IPS-20b (cell line): ENCODE measurements at regions not wholly inside any gene's neighbourhood (a gene's known extent, or its start where the extent isn't known, plus 50 kb on each side); places are given as distances from the start of the nearest gene placed in this dataset.
"Not testable (repeated sequence)": the region's sequence is repeated elsewhere in the genome, so short reads cannot be mapped to it uniquely, and the experiment has no call there.

Experiments used
- H3K27ac ChIP-seq: one replicate; pipeline ENCODE4 v1.5.1; 2013; ENCODE audit warnings: low read length
- H3K27me3 ChIP-seq: 2 replicates; pipeline ENCODE4 v1.6.1; 2013; ENCODE audit warnings: mild to moderate bottlenecking, low read length, inconsistent platforms; ENCODE audit not compliant: insufficient read depth
- H3K36me3 ChIP-seq: 2 replicates; pipeline ENCODE4 v1.6.1; 2013; ENCODE audit warnings: low read depth, mild to moderate bottlenecking, inconsistent platforms, low read length, moderate library complexity; ENCODE audit not compliant: insufficient read depth
- H3K4me1 ChIP-seq: 2 replicates; pipeline ENCODE4 v1.6.1; 2013; ENCODE audit warnings: mild to moderate bottlenecking, control low read depth, inconsistent platforms, low read length, moderate library complexity; ENCODE audit not compliant: insufficient read depth
- H3K4me3 ChIP-seq: 2 replicates; pipeline ENCODE4 v1.5.1; 2013; ENCODE audit warnings: mild to moderate bottlenecking, low read length, inconsistent platforms
- H3K9ac ChIP-seq: 2 replicates; pipeline ENCODE4 v1.6.1; 2013; ENCODE audit warnings: low read depth, mild to moderate bottlenecking, inconsistent platforms, low read length, moderate library complexity
- H3K9me3 ChIP-seq: 2 replicates; pipeline ENCODE4 v1.6.1; 2013; ENCODE audit warnings: mild to moderate bottlenecking, low read depth, low read length, inconsistent platforms; ENCODE audit not compliant: insufficient read depth

DNA sequence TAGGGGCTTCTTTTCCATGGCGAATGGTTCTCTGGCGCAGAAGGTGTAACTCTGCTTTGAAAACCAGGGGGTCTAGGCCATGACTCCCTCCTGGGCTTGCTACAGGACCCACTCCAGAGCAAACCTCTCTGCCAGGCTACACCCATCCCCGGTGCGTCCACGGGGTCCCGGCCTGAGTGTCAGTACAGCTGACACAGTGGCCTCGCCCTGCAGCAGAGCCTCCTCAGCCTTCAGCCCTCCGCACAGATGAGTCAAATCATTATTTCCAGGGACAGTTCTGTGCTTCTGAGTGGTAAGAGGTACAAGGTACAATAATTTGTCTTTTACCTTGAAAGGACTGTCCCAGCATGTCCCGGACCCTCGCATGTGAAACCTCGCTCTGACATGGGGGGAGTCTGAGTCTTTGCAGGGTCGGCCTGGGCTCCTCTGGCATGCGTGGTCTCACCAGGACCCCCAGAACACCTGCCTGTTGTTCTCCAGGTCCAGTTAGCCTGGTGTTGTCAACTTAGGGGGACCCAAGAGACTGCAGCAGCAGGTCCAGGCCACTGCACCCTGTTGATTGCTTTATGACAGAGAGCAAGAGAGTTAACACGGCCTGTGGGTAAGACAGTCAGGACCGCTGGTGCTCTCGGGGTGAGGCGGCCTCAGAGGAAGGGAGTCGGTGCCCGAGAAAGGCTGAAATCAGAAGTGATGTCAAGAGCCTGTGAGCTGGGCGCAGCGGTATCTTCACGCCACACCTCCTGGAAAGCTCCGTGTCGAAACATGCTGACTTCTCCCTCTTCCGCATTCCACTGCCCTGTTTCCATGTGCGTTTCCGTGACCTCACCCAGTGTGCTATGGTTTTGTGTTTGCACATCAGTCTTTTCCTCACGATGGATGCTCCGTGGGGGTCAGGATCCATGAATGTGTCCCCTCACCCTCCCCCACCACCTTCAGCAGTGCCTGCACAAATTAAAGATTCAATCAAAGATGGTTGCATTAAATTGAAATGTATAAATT lies 340.1 kb downstream of the EIPR1 start:
- no peaks in the 10 kb centered on the region for H3K9me3 ChIP-seq
- H3K36me3 ChIP-seq, result no peaks in the 10 kb centered on the region
- H3K4me1 ChIP-seq, result no peaks in the 10 kb centered on the region
- H3K27me3 ChIP-seq, result no peaks in the 10 kb centered on the region
- H3K4me3 ChIP-seq, result no peak overlapping the region
- no peak overlapping the region for H3K27ac ChIP-seq
- no peak overlapping the region for H3K9ac ChIP-seq

DNA sequence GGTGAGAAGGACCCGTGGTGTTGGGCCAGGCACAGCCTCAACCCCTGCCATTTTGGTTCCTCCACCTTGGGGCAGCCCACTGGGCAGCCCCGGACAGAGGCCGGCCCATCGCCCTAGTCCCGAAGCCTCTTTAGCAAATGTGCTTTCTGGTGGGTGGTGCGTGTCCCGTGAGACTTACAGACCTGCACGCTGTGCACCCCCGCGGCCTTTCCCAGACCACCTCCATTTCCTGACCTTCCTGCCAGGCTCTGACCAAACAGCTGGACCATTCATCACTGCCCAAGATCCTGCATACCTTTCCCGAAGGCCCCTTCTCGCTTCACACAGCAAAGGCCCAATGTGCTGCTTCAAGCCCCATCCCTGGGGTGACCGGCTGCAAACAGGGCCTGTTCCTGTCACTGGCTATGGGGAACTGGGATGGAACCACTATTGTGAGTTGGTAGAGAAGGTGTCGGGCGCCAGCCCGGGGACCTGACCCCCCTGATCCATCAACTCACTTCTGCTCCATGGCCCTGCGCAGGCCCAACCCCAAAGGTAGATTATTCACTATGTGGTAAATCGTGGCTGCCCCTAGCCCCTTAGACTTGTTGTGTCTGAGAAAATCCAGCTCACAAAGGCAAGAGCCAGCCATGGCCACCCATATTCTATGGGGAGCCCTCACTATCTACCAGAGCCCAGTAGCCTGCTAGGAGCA lies 341.0 kb downstream of the EIPR1 start:
- H3K36me3 ChIP-seq, result no peaks in the 10 kb centered on the region
- no peak overlapping the region for H3K9ac ChIP-seq
- H3K27me3 ChIP-seq, result no peaks in the 10 kb centered on the region
- H3K27ac ChIP-seq, result no peak overlapping the region
- no peaks in the 10 kb centered on the region for H3K4me1 ChIP-seq
- H3K4me3 ChIP-seq, result no peak overlapping the region
- H3K9me3 ChIP-seq, result no peaks in the 10 kb centered on the region

DNA sequence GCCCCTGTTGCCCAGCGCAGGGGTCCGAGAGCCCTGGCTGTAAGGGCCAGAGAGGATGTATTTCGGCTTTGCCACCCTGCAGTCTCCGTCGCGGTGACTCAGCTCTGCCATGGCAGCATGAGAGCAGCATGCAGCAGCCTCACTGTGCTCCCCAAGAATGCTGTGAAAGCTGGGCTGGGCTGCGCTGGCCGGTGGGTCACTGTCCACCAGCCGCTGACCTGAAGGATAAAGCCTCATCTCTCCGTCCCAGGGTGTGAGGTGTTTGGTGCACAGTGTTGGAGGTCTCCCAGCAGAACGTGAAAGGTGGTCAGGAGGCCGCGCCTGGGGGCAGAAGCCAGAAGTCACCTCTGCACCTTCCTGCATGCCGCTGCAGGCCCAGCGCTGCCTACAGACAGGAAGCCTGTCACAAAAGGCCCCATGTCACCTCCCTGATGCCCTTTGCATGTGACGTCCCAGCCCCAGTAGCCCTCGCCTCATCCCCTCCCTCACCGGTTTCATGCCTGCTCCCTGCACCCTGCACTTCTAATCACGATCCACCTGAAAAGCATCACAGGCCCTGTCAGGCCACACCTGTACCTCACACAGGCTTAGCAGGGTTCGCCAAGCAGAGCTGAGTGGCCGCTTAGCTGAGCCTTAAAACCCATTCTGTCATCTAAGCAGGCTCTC lies 342.1 kb downstream of the EIPR1 start:
- no peaks in the 10 kb centered on the region for H3K36me3 ChIP-seq
- H3K9me3 ChIP-seq, result no peaks in the 10 kb centered on the region
- H3K9ac ChIP-seq, result no peak overlapping the region
- H3K27ac ChIP-seq, result no peak overlapping the region
- no peaks in the 10 kb centered on the region for H3K27me3 ChIP-seq
- no peaks in the 10 kb centered on the region for H3K4me1 ChIP-seq
- H3K4me3 ChIP-seq, result no peak overlapping the region

DNA sequence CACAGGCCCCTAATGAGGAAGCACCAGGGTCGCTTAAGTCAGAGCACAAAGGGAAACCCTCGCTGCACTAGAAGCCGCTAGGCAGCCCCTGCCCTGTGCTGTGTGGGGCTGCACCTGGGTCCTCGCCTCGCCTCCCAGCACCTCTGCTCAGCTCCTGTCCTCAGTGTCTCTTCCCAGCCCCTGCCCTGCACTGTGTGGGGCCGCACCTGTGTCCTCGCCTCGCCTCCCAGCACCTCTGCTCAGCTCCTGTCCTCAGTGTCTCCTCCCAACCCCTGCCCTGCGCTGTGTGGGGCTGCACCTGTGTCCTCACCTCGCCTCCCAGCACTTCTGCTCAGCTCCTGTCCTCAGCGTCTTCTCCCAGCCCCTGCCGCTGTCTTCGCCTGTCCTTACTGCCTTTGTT lies 342.8 kb downstream of the EIPR1 start:
- Histone ChIP-seq H3K4me3 (no peak overlapping the region), H3K36me3 (no peaks in the 10 kb centered on the region), H3K4me1 (no peaks in the 10 kb centered on the region), H3K9ac (no peak overlapping the region), H3K27me3 (no peaks in the 10 kb centered on the region), H3K9me3 (no peaks in the 10 kb centered on the region), H3K27ac (no peak overlapping the region)

DNA sequence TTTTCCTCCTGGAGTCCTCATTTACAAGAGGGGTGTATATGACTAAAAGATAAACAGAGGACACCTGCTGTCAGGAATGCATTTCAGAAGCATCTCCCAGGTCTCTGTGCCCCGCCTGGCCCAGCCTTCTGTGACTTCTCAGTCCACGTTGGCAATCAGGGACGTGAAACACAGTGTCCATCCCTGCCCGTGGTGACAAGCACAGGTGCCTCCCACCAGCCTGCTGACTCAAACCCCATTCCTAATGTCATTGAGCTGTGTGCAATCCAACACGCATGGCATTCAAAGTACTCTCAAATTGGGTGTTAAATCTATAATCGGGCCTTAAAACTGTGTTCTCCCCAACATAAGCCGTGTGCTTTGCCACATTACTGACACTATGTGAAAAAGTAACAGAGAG lies 343.2 kb downstream of the EIPR1 start:
- no peak overlapping the region for H3K27ac ChIP-seq
- no peaks in the 10 kb centered on the region for H3K36me3 ChIP-seq
- no peaks in the 10 kb centered on the region for H3K27me3 ChIP-seq
- no peak overlapping the region for H3K4me3 ChIP-seq
- no peaks in the 10 kb centered on the region for H3K9me3 ChIP-seq
- no peak overlapping the region for H3K9ac ChIP-seq
- no peaks in the 10 kb centered on the region for H3K4me1 ChIP-seq

DNA sequence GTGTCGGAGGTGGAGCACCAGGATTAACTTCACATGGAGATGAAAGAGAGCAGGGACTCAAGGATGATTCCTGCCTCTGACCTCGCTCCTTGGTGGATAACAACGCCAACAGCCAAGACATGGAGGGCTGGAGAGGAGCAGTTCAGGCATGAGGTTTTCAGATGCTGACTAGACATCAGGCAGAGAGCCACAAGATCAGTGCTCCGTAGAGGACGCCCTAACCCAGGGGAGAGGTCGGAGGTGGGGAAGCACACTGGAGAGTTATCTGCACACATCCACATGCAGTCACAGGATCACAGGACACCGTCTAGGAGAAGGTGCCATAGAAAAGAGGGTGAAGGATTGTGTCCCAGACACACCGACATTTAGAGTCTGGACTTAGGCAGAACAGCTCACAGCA lies 344.3 kb downstream of the EIPR1 start:
- no peak overlapping the region for H3K27ac ChIP-seq
- H3K27me3 ChIP-seq, result no peaks in the 10 kb centered on the region
- H3K9me3 ChIP-seq, result no peaks in the 10 kb centered on the region
- H3K4me3 ChIP-seq, result no peak overlapping the region
- H3K9ac ChIP-seq, result no peak overlapping the region
- no peaks in the 10 kb centered on the region for H3K36me3 ChIP-seq
- H3K4me1 ChIP-seq, result no peaks in the 10 kb centered on the region

DNA sequence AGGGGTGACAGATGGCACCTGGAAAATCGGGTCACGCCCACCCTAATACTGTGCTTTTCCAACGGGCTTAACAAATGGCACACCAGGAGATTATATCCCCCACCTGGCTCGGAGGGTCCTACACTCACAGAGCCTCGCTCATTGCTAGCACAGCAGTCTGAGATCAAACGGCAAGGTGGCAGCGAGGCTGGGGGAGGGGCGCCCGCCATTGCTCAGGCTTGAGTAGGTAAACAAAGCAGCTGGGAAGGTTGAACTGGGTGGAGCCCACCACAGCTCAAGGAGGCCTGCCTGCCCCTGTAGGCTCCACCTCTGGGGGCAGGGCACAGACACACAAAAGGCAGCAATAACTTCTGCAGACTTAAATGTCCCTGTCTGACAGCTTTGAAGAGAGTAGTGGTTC lies 346.8 kb downstream of the EIPR1 start:
- H3K4me3 ChIP-seq, H3K9me3 ChIP-seq, H3K4me1 ChIP-seq, H3K27me3 ChIP-seq, H3K9ac ChIP-seq, H3K27ac ChIP-seq, H3K36me3 ChIP-seq: not testable (repeated sequence)

DNA sequence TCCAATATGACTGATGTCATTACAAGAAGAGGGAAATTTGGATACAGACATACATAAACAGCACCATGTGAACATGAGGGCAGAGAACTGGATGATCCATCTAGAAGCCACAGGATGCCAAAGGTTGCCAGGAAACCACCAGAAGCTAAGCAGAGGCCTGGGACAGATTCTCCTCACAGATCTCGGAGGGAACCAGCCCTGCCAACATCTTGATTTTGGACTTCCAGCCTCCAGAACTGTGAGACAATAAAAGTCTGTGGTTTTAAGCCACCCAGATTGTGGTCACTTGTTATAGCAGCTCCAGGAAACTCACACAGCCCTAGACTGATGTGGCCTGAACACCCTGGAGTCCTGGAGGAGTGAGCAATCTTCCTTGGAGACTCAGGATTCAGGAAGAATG lies 351.6 kb downstream of the EIPR1 start:
- no peak overlapping the region for H3K9ac ChIP-seq
- H3K9me3 ChIP-seq, result no peaks in the 10 kb centered on the region

DNA sequence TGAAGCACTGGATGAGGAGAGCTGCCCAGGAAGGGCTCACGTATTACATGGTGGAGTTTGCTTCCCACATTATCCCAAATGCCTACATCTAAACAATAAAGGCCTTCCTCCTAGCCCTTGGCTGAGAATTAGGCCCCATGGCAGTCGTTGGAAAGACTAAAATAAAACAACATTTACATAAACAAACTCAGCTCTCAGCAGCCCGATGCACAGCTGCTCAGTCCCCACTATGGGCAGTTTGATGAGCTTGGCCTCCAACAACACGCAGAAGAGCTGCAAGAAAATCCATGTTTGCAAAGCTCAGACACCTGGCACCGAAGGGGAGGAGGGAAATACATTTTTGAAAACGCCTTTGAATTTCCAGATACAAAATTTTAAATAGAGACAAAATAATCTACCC lies 352.4 kb downstream of the EIPR1 start:
- H3K9ac ChIP-seq, result no peak overlapping the region
- no peak overlapping the region for H3K27ac ChIP-seq
- no peaks in the 10 kb centered on the region for H3K36me3 ChIP-seq
- no peaks in the 10 kb centered on the region for H3K27me3 ChIP-seq
- no peaks in the 10 kb centered on the region for H3K9me3 ChIP-seq
- H3K4me1 ChIP-seq, result peaks cover 5% of the 10 kb centered on the region; the same call in 1 of the 2 replicates
- H3K4me3 ChIP-seq, result no peak overlapping the region

More for the DNA sequence above, 351.6 kb downstream of the EIPR1 start:
- Histone ChIP-seq H3K27me3 (no peaks in the 10 kb centered on the region), H3K4me3 (no peak overlapping the region), H3K36me3 (no peaks in the 10 kb centered on the region), H3K4me1 (peaks cover 5% of the 10 kb centered on the region; the same call in 1 of the 2 replicates), H3K27ac (no peak overlapping the region)

DNA sequence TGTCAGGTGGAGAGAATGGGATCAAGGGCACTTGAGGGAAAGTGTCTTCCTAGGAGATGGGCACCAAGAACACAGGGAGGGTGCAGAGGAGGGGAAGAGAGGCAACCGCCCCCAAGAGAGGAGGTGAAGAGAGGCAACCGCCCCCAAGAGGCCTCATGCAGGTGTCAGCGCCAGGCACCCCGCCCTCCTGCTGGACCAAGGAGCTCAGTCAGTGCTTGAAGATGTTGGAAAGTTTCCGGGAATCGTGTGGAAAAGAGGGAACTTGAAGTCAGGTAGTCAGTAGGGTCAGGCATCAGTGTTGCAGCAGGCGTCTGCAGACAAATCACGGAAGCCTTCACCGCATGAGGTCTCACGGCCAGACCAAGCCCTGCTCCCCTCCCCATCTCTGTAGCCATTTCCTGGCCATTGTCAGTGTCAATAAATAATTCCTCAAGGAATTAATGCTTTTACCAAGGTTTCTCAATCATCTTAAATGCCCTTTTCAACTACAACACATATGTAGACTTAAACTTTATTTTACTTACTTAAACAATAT lies 353.1 kb downstream of the EIPR1 start:
- H3K9ac ChIP-seq, result no peak overlapping the region
- no peak overlapping the region for H3K27ac ChIP-seq
- no peaks in the 10 kb centered on the region for H3K9me3 ChIP-seq
- no peaks in the 10 kb centered on the region for H3K36me3 ChIP-seq
- H3K27me3 ChIP-seq, result no peaks in the 10 kb centered on the region
- H3K4me1 ChIP-seq, result peaks cover 5% of the 10 kb centered on the region; the same call in 1 of the 2 replicates
- no peak overlapping the region for H3K4me3 ChIP-seq

DNA sequence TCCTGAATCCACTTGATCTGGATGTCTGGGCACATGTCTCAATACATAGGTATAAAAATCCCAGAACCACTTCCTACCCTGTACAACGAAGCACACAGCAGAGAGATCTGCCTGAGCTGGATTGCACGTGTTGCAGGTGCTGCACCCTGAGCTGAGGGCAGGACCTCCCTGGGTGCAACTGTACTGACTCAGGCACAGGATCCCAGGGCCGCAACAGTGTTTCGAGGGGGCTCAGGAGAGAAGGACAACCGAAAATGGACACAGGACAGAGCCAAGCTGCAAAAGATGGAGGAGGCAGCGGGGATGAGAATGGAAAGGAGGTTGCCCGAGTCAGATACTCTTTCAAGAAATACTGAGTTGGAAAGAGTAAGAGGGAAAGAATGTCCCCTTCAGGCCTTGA lies 354.1 kb downstream of the EIPR1 start:
- Histone ChIP-seq H3K36me3 (no peaks in the 10 kb centered on the region), H3K27me3 (no peaks in the 10 kb centered on the region), H3K4me3 (no peak overlapping the region), H3K9ac (no peak overlapping the region), H3K4me1 (peaks cover 5% of the 10 kb centered on the region; the same call in 1 of the 2 replicates), H3K9me3 (no peaks in the 10 kb centered on the region), H3K27ac (no peak overlapping the region)
